ENCODE measurements at regions not wholly inside any gene's neighbourhood (a gene's known extent, or its start where the extent isn't known, plus 50 kb on each side); places are given as distances from the start of the nearest gene placed in this dataset.

DNA sequence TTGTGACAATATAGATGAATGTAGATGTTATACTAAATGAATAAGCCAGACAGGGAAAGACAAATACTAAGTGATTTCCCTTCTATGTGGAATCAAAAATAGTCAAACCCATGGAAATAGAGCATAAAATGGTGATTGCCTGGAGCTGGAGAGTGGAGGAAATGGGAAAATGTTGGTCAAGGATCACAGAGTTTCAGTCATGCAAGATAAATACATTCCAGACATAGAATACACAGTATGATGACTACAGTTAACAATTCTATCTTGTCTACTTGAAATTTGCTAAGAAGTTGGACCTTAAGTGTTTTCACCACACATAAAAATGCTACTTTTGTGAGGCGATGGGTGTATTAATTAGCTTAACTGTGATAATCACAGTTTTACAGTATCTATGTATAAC lies 1182.7 kb downstream of the AACS start:
- intact Hi-C loops (cut with DNase I; ENCODE audit: low total_unique reads): no loop called here
- WGBS, 5 donors: 89 to 97% (median 93%) methylated on average over 1 of the region's 1 CpG

DNA sequence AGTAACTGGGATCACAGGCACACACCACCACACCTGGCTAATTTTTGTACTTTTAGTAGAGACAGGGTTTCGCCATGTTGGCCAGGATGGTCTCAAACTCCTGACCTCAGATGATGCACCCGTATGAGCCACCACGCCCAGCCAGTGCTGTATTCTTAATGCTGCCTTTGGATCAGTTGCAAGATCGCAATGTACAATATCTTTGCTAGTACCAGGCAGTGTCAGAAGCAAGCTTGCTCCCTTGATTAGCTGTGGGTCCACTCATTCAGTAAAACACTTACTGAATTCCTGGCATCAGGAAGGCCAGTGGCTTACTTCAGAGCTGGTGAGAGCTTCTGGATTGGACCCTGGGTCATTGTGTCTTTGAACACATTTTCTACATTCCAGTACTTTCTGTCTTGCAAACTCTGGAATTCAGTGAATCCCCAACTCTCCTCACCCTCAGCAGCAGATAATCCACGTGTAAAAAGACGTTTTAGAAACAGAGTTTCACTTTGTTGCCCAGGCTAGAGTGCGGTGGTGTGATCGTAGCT lies 1183.7 kb downstream of the AACS start:
- no peak overlapping the region for H3K27ac ChIP-seq
- H3K36me3 ChIP-seq: no peaks in the 10 kb centered on the region
- TF ChIP-seq POLR2A (IDR thresholded peaks at IDR 0.05): no peak
- TF ChIP-seq, protein P1, sequence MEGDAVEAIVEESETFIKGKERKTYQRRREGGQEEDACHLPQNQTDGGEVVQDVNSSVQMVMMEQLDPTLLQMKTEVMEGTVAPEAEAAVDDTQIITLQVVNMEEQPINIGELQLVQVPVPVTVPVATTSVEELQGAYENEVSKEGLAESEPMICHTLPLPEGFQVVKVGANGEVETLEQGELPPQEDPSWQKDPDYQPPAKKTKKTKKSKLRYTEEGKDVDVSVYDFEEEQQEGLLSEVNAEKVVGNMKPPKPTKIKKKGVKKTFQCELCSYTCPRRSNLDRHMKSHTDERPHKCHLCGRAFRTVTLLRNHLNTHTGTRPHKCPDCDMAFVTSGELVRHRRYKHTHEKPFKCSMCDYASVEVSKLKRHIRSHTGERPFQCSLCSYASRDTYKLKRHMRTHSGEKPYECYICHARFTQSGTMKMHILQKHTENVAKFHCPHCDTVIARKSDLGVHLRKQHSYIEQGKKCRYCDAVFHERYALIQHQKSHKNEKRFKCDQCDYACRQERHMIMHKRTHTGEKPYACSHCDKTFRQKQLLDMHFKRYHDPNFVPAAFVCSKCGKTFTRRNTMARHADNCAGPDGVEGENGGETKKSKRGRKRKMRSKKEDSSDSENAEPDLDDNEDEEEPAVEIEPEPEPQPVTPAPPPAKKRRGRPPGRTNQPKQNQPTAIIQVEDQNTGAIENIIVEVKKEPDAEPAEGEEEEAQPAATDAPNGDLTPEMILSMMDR (IDR thresholded peaks at IDR 0.05 in 8 of 11, conservative IDR thresholded peaks at IDR 0.05 in 3 of 11): no peak
- TF ChIP-seq POLR2AphosphoS5 (IDR thresholded peaks at IDR 0.05): no peak
- DNase-seq: no peak
- no peaks in the 10 kb centered on the region for H3K4me1 ChIP-seq
- peaks cover 0 to 8% (median 3%) of the 10 kb centered on the region in 8 donors for H3K9me3 ChIP-seq
- no peaks in the 10 kb centered on the region for H3K27me3 ChIP-seq (replicated peaks in 1 of 7)
- no peak overlapping the region for H3K4me3 ChIP-seq
- WGBS, 5 donors: 78 to 85% (median 80%) methylated on average over 8 of the region's 8 CpGs
- intact Hi-C loops (cut with DNase I; ENCODE audit: low total_unique reads): no loop called here

More for the DNA sequence above, 1182.7 kb downstream of the AACS start:
- Histone ChIP-seq H3K36me3 (no peaks in the 10 kb centered on the region), H3K4me1 (no peaks in the 10 kb centered on the region), H3K9me3 (peaks cover 0 to 8% (median under 1%) of the 10 kb centered on the region in 8 donors), H3K4me3 (no peak overlapping the region), H3K27me3 (replicated peaks in 1 of 7) (no peaks in the 10 kb centered on the region), H3K27ac (no peak overlapping the region)
- DNase-seq: no peak
- no peak for TF ChIP-seq POLR2AphosphoS5 (IDR thresholded peaks at IDR 0.05)
- no peak for TF ChIP-seq POLR2A (IDR thresholded peaks at IDR 0.05)
- TF ChIP-seq, protein P1 (IDR thresholded peaks at IDR 0.05 in 8 of 11, conservative IDR thresholded peaks at IDR 0.05 in 3 of 11): no peak

DNA sequence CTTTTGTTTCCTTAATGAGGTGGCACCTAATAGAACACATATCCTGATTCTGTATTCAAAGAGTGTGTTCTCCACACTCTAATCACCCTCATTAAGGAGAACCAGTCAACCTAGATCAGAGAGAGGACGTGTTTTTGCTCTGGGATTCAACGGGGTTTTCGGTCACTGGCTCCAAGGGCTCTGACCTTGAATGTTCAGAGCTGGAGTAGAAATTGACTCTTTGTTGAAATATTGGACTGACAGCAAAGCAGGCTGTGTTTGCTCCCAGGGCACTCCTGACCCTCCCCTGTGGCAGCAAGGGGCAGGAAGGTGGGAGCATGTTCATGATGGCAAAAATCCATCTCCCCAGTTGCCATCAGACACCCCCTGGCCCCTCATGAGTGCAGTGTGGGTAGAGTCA lies 1193.0 kb downstream of the AACS start:
- Histone ChIP-seq H3K9me3 (peaks cover 0 to 2% (median 0%) of the 10 kb centered on the region in 8 donors), H3K4me3 (no peak overlapping the region), H3K36me3 (no peaks in the 10 kb centered on the region), H3K27ac (no peak overlapping the region), H3K4me1 (no peaks in the 10 kb centered on the region), H3K27me3 (replicated peaks in 1 of 7) (no peaks in the 10 kb centered on the region)
- TF ChIP-seq, protein P1 (IDR thresholded peaks at IDR 0.05 in 8 of 11, conservative IDR thresholded peaks at IDR 0.05 in 3 of 11): no peak
- TF ChIP-seq POLR2A (IDR thresholded peaks at IDR 0.05) (no peak), POLR2AphosphoS5 (IDR thresholded peaks at IDR 0.05) (no peak)
- intact Hi-C loops (cut with DNase I; ENCODE audit: low total_unique reads): no loop called here
- 84 to 94% (median 92%) methylated on average over 3 of the region's 3 CpGs for WGBS, 5 donors
- DNase-seq: no peak

DNA sequence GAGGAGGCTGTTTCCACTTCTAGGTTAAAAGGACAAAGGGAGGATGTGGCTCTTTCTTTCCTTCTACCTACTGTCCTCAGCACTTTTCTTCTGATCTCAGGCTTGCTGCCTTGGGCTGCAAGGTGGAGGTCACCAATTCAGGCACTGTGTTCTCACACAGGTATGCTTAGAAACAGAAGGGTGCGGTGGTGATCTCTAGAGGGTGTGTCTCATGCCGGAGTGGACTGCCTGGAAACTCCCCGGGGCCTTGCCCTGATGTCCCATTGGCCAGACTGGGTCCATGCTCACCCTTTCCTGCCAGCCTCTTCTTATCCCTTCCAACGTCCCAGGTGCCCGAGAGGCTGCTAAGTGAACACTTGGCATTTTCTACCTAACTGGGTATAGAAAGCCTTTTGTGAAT lies 1197.6 kb downstream of the AACS start:
- no peak for TF ChIP-seq POLR2A (IDR thresholded peaks at IDR 0.05)
- TF ChIP-seq, protein P1 (IDR thresholded peaks at IDR 0.05 in 8 of 11, conservative IDR thresholded peaks at IDR 0.05 in 3 of 11): no peak
- no peak for TF ChIP-seq POLR2AphosphoS5 (IDR thresholded peaks at IDR 0.05)

More for the DNA sequence above, 1197.6 kb downstream of the AACS start:
- Histone ChIP-seq H3K36me3 (no peaks in the 10 kb centered on the region), H3K4me1 (no peaks in the 10 kb centered on the region), H3K9me3 (peaks cover 0 to under 1% (median 0%) of the 10 kb centered on the region in 8 donors), H3K4me3 (no peak overlapping the region), H3K27me3 (replicated peaks in 1 of 7) (no peaks in the 10 kb centered on the region), H3K27ac (no peak overlapping the region)
- intact Hi-C loops (cut with DNase I; ENCODE audit: low total_unique reads): no loop called here
- DNase-seq: no peak
- 82 to 96% (median 90%) methylated on average over 5 of the region's 5 CpGs for WGBS, 5 donors
